NCI-H69 (cell line): ENCODE measurements at regions not wholly inside any gene's neighbourhood (a gene's known extent, or its start where the extent isn't known, plus 50 kb on each side); places are given as distances from the start of the nearest gene placed in this dataset.
A peak's percentile ranks its signal among the peaks of the same experiment; 100 is the strongest.
"Not testable (repeated sequence)": the region's sequence is repeated elsewhere in the genome, so short reads cannot be mapped to it uniquely, and the experiment has no call there.

Experiments
- DNase-seq: peaks from one replicate; lab custom pipeline; 2025; lab: John Stamatoyannopoulos, UW

- no peak for DNase-seq
These were observed 272.7 kb upstream of the RGMA start for GRCh38 chr15:93361703-93362102.

- no peak for DNase-seq
These were observed 272.0 kb upstream of the RGMA start for GRCh38 chr15:93360976-93361375.

- DNase-seq = no peak
These were observed 271.3 kb upstream of the RGMA start for GRCh38 chr15:93360318-93360717.

GRCh38 chr15:93359425-93360131 lies 270.6 kb upstream of the RGMA start:
- peak; percentile 2 for DNase-seq

GRCh38 chr15:93359060-93359408 lies 270.0 kb upstream of the RGMA start:
- no peak for DNase-seq

GRCh38 chr15:93358166-93359059 lies 269.4 kb upstream of the RGMA start:
- no peak for DNase-seq

- DNase-seq = no peak
These were observed 259.9 kb upstream of the RGMA start for GRCh38 chr15:93348711-93349545.

- DNase-seq = no peak
These were observed 259.0 kb upstream of the RGMA start for GRCh38 chr15:93347986-93348385.

GRCh38 chr15:93345981-93346380 lies 257.0 kb upstream of the RGMA start:
- DNase-seq = no peak

- DNase-seq = not testable (repeated sequence)
These were observed 254.4 kb upstream of the RGMA start for GRCh38 chr15:93343402-93343801.

GRCh38 chr15:93341164-93341563 lies 252.2 kb upstream of the RGMA start:
- no peak for DNase-seq

- DNase-seq = no peak
These were observed 251.4 kb upstream of the RGMA start for GRCh38 chr15:93340406-93340805.

GRCh38 chr15:93333796-93334195 lies 244.8 kb upstream of the RGMA start:
- DNase-seq = no peak

- not testable (repeated sequence) for DNase-seq
These were observed 244.1 kb upstream of the RGMA start for GRCh38 chr15:93333126-93333525.

GRCh38 chr15:93332168-93332553 lies 243.2 kb upstream of the RGMA start:
- no peak for DNase-seq

GRCh38 chr15:93331545-93332167 lies 242.6 kb upstream of the RGMA start:
- peak; percentile 61 for DNase-seq

- DNase-seq = no peak
These were observed 242.0 kb upstream of the RGMA start for GRCh38 chr15:93330912-93331544.

- no peak for DNase-seq
These were observed 238.4 kb upstream of the RGMA start for GRCh38 chr15:93327364-93327763.

GRCh38 chr15:93324186-93324975 lies 235.4 kb upstream of the RGMA start:
- DNase-seq = no peak

GRCh38 chr15:93321881-93322282 lies 232.9 kb upstream of the RGMA start:
- DNase-seq = no peak
